Activated CD4-positive, alpha-beta T cell treated with anti-CD3 and anti-CD28 coated beads, Interleukin-2, amount 10 ng/mL, durations not matched to agents 7 days and 5 days (primary cell): ENCODE measurements at regions not wholly inside any gene's neighbourhood (a gene's known extent, or its start where the extent isn't known, plus 50 kb on each side); places are given as distances from the start of the nearest gene placed in this dataset.
"Not testable (repeated sequence)": the region's sequence is repeated elsewhere in the genome, so short reads cannot be mapped to it uniquely, and the experiment has no call there.

Experiments
- CTCF ChIA-PET: fragments of 350-600 bp; sonication (Branson Sonifier 250); formaldehyde crosslinking; loops from one replicate; lab custom pipeline; 2021; ENCODE audit warnings: antibody characterized with exemption; lab: Charles Lee
- POLR2A ChIA-PET: fragments of 350-600 bp; sonication (Branson Sonifier 250); formaldehyde crosslinking; loops from one replicate; lab custom pipeline; 2021; ENCODE audit warnings: antibody characterized with exemption; lab: Charles Lee
- DNase-seq: peaks from one replicate; pipeline ENCODE4 v3.0.0-alpha.2; 2020
- H3K27ac Mint-ChIP-seq: one replicate; pipeline ENCODE4 v1.8.0; 2021; ENCODE audit warnings: mild to moderate bottlenecking, moderate library complexity, mixed read lengths
- H3K27me3 Mint-ChIP-seq: one replicate; pipeline ENCODE4 v1.8.0; 2021; ENCODE audit warnings: mixed read lengths
- H3K36me3 Mint-ChIP-seq: one replicate; pipeline ENCODE4 v1.8.0; 2021; ENCODE audit warnings: low read depth, mixed read lengths
- H3K4me1 Mint-ChIP-seq: one replicate; pipeline ENCODE4 v1.8.0; 2021; ENCODE audit warnings: mixed read lengths
- H3K4me3 Mint-ChIP-seq: one replicate; pipeline ENCODE4 v1.8.0; 2021; ENCODE audit warnings: mild to moderate bottlenecking, moderate library complexity, mixed read lengths
- H3K9me3 Mint-ChIP-seq: one replicate; pipeline ENCODE4 v1.8.0; 2021; ENCODE audit warnings: mixed read lengths

DNA sequence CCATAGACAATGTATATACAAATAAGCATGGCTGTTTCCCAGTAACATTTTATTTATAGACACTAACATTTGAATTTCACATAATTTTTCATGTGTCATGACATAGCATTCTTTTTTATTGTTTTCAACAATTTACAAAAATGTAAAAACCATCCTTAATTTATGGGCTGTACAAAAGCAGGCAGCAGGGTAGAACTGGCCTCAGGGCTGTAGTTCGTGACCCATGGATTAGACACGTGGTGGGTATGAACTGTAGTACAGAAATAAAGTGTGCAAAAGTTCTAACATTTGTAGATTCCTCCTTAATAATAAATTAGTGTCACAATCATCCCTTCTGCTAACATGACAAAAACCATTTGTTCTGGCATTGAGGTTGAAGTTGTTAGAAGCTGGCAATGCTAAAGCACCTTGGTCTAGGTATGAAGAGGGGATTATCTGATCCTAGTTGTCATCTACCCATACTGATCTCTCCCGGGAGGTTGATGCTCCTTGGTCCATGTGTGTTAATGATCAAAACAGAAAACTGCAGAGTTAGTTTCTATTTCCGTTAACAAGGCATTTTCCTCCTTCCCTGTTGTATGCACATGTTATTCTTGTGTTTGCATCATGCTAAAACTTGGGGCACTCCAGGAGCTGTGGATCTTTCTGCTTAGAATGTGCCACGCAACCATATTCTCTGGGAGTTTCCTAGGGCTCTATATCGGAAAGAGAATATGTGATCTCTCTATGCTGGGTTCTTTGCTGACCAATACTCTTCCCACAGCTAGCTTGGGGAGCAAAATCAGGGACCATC is 917.6 kb downstream of the TLE1 start:
- no peaks in the 10 kb centered on the region for H3K36me3 Mint-ChIP-seq
- no peak for DNase-seq
- H3K9me3 Mint-ChIP-seq = no peaks in the 10 kb centered on the region
- POLR2A ChIA-PET = no interaction called here
- H3K4me1 Mint-ChIP-seq = no peaks in the 10 kb centered on the region
- H3K27me3 Mint-ChIP-seq = no peaks in the 10 kb centered on the region
- H3K27ac Mint-ChIP-seq = no peak overlapping the region
- no peak overlapping the region for H3K4me3 Mint-ChIP-seq
- CTCF ChIA-PET = no interaction called here

DNA sequence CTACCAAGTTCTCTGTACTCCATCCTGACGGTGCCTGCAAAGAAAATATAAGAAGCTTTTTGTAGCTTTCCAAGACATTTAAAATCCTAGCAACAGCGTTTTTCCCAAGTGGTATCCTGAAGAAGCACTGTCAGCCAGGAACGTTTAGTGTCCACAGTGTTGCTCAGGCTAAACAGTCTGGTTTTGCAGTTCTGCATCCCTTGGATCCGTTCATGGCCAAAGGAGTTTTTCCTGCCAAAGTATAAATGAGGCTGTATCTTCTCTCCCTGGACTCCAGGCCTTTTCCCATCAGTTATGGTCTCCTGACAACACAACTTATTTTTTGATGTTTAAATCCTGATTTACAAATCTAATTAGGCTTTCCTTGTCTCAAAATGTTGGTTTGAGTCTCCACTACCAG is 925.8 kb downstream of the TLE1 start:
- no peaks in the 10 kb centered on the region for H3K27me3 Mint-ChIP-seq
- no peaks in the 10 kb centered on the region for H3K4me1 Mint-ChIP-seq
- H3K36me3 Mint-ChIP-seq = no peaks in the 10 kb centered on the region
- no peak overlapping the region for H3K27ac Mint-ChIP-seq
- ChIA-PET CTCF (no interaction called here), POLR2A (no interaction called here)
- H3K4me3 Mint-ChIP-seq = no peak overlapping the region
- no peaks in the 10 kb centered on the region for H3K9me3 Mint-ChIP-seq
- DNase-seq = no peak

GRCh38 chr9:80755586-80755985 is 933.8 kb downstream of the TLE1 start:
- Mint-ChIP-seq H3K4me3 (no peak overlapping the region), H3K36me3 (no peaks in the 10 kb centered on the region), H3K27ac (no peak overlapping the region), H3K4me1 (no peaks in the 10 kb centered on the region), H3K27me3 (no peaks in the 10 kb centered on the region), H3K9me3 (no peaks in the 10 kb centered on the region)
- ChIA-PET POLR2A (no interaction called here), CTCF (no interaction called here)
- no peak for DNase-seq

DNA sequence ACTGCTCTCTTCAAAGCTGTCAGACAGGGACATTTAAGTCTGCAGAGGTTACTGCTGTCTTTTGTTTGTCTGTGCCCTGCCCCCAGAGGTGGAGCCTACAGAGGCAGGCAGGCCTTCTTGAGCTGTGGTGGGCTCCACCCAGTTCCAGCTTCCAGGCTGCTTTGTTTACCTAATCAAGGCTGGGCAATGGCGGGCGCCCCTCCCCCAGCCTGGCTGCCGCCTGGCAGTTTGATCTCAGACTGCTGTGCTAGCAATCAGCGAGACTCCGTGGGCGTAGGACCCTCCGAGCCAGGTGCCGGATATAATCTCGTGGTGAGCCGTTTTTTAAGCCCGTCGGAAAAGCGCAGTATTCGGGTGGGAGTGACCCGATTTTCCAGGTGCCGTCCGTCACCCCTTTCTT is 942.3 kb downstream of the TLE1 start:
- H3K27me3 Mint-ChIP-seq, DNase-seq, H3K4me1 Mint-ChIP-seq, H3K9me3 Mint-ChIP-seq, H3K4me3 Mint-ChIP-seq, POLR2A ChIA-PET, CTCF ChIA-PET, H3K36me3 Mint-ChIP-seq, H3K27ac Mint-ChIP-seq: not testable (repeated sequence)

GRCh38 chr9:80732506-80732905 is 956.8 kb downstream of the TLE1 start:
- H3K27me3 Mint-ChIP-seq = no peaks in the 10 kb centered on the region
- no peaks in the 10 kb centered on the region for H3K36me3 Mint-ChIP-seq
- POLR2A ChIA-PET = no interaction called here
- H3K27ac Mint-ChIP-seq = no peak overlapping the region
- H3K4me1 Mint-ChIP-seq = no peaks in the 10 kb centered on the region
- H3K9me3 Mint-ChIP-seq = peaks cover 4% of the 10 kb centered on the region
- no peak overlapping the region for H3K4me3 Mint-ChIP-seq
- DNase-seq = no peak
- CTCF ChIA-PET = no interaction called here

DNA sequence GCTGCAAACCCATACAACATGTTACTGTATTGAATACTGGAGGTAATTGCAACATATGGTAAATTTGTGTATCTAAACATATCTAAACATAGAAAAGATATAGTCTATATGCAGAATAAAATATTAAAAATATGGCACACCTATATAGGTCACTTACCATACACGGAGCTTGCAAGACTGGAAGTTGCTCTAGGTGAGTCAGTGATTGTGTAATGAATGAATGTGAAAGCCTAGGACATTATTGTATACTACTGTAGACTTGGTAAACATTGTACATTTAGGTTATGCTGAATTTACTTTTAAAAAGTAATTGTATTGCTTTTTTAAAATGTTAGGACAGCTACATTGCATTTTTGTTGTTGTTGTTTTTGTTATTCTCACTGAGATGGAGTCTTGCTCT is 968.8 kb downstream of the TLE1 start:
- peaks cover 18% of the 10 kb centered on the region for H3K9me3 Mint-ChIP-seq
- POLR2A ChIA-PET = no interaction called here
- no peaks in the 10 kb centered on the region for H3K4me1 Mint-ChIP-seq
- H3K36me3 Mint-ChIP-seq = no peaks in the 10 kb centered on the region
- CTCF ChIA-PET = no interaction called here
- no peak overlapping the region for H3K27ac Mint-ChIP-seq
- no peak for DNase-seq
- no peaks in the 10 kb centered on the region for H3K27me3 Mint-ChIP-seq
- H3K4me3 Mint-ChIP-seq = no peak overlapping the region

GRCh38 chr9:80707120-80707519 is 982.2 kb downstream of the TLE1 start:
- ChIA-PET POLR2A (no interaction called here), CTCF (no interaction called here)
- H3K27me3 Mint-ChIP-seq = no peaks in the 10 kb centered on the region
- no peaks in the 10 kb centered on the region for H3K36me3 Mint-ChIP-seq
- H3K27ac Mint-ChIP-seq = no peak overlapping the region
- H3K9me3 Mint-ChIP-seq = peaks cover 5% of the 10 kb centered on the region
- no peak overlapping the region for H3K4me3 Mint-ChIP-seq
- H3K4me1 Mint-ChIP-seq = no peaks in the 10 kb centered on the region
- no peak for DNase-seq

GRCh38 chr9:80701061-80701460 is 988.3 kb downstream of the TLE1 start:
- DNase-seq = no peak
- Mint-ChIP-seq H3K27me3 (no peaks in the 10 kb centered on the region), H3K9me3 (peaks cover 3% of the 10 kb centered on the region), H3K36me3 (no peaks in the 10 kb centered on the region), H3K4me3 (no peak overlapping the region), H3K4me1 (no peaks in the 10 kb centered on the region), H3K27ac (no peak overlapping the region)
- ChIA-PET CTCF (no interaction called here), POLR2A (no interaction called here)

DNA sequence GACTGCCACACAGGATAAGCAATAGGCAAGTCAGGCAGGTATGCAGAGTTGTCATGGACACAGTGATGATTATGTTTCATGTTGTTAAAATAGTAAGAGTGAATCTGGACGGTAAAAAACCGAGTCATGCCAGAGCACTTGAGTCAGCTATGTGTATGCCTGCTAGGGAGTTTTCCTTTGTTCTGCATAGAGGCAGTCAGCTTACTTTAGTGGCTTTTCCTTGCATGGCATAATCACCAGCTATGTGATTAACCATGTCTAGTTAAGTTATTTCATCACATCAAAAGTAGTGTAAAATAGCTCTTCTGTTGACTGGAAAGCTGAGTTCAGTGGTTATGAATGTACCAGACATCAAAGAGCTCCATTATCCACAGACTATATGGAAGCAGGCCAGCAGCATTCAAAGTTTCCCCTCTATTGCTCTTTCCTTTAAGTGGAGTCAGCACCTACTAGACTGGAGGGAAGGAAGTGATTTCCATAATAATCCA is 989.8 kb downstream of the TLE1 start:
- no peak overlapping the region for H3K27ac Mint-ChIP-seq
- no peak for DNase-seq
- H3K36me3 Mint-ChIP-seq = no peaks in the 10 kb centered on the region
- no peaks in the 10 kb centered on the region for H3K4me1 Mint-ChIP-seq
- POLR2A ChIA-PET = no interaction called here
- H3K27me3 Mint-ChIP-seq = no peaks in the 10 kb centered on the region
- H3K4me3 Mint-ChIP-seq = no peak overlapping the region
- H3K9me3 Mint-ChIP-seq = peaks cover 3% of the 10 kb centered on the region
- CTCF ChIA-PET = interaction anchor here (1.7 kb wide), 1 partner anchor 25 kb away, joined by 3 read pairs; no protein-coding TSS in a partner anchor

DNA sequence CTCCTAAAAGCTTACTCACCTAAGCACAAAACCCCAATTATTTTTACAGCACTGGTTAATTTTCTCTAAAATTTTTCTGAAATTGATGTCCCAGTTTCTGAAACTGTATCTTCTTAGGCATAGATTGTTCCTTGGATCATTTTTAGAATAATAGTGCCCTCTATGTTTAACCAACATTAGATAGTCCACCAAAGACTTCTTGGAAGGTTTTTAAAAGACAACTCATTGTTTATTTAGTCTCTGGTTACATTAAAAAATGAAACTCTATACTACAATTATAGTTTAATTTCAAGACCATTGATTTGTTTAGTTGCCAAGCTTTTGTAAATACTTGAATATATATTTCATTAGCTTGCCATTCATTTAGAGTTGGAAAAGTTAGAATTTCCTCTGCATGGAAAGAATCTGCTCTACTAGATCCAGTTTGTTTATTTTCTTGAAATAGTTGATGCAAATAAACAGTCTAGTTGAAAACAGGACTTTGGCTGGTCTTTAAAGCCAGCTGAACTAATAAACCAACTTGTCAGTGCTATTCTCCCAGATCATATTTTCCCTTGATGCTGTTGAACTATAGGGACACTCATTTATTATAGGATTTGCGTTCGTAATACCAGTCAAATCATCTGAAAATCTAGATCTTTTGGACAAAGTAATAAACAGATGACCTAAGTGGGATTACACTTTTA is 990.5 kb downstream of the TLE1 start:
- CTCF ChIA-PET = interaction anchor here (1.7 kb wide), 1 partner anchor 24 kb away, joined by 3 read pairs; no protein-coding TSS in a partner anchor
- Mint-ChIP-seq H3K4me1 (no peaks in the 10 kb centered on the region), H3K27ac (no peak overlapping the region), H3K4me3 (no peak overlapping the region), H3K27me3 (no peaks in the 10 kb centered on the region), H3K9me3 (peaks cover 3% of the 10 kb centered on the region), H3K36me3 (no peaks in the 10 kb centered on the region)
- no peak for DNase-seq
- POLR2A ChIA-PET = no interaction called here

GRCh38 chr9:80692751-80693150 is 996.6 kb downstream of the TLE1 start:
- ChIA-PET POLR2A (no interaction called here), CTCF (no interaction called here)
- no peak overlapping the region for H3K27ac Mint-ChIP-seq
- H3K4me3 Mint-ChIP-seq = no peak overlapping the region
- no peaks in the 10 kb centered on the region for H3K36me3 Mint-ChIP-seq
- H3K9me3 Mint-ChIP-seq = peaks cover 2% of the 10 kb centered on the region
- no peaks in the 10 kb centered on the region for H3K27me3 Mint-ChIP-seq
- no peaks in the 10 kb centered on the region for H3K4me1 Mint-ChIP-seq
- no peak for DNase-seq

DNA sequence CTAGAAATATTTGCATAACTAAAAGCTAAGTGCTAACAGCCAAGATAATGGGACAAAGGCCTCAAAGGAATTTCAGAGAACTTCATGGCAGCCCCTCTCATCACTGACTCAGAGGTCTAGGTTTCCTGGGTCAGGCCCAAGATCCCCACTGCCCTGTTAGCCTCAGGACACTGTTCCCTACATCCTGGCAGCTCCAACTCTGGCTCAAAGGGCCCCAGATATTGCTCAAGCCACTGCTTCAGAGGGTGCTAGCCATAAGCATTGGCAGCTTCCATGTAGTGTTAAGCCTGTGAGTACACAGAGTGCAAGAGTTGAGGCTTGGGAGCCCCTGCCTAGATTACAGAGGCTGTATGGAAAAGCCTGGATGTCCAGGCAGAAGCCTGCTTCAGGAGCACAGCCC is 998.1 kb downstream of the TLE1 start:
- H3K4me3 Mint-ChIP-seq = no peak overlapping the region
- ChIA-PET POLR2A (no interaction called here), CTCF (no interaction called here)
- no peaks in the 10 kb centered on the region for H3K36me3 Mint-ChIP-seq
- no peaks in the 10 kb centered on the region for H3K4me1 Mint-ChIP-seq
- DNase-seq = no peak
- H3K9me3 Mint-ChIP-seq = peaks cover 2% of the 10 kb centered on the region
- no peaks in the 10 kb centered on the region for H3K27me3 Mint-ChIP-seq
- H3K27ac Mint-ChIP-seq = no peak overlapping the region

DNA sequence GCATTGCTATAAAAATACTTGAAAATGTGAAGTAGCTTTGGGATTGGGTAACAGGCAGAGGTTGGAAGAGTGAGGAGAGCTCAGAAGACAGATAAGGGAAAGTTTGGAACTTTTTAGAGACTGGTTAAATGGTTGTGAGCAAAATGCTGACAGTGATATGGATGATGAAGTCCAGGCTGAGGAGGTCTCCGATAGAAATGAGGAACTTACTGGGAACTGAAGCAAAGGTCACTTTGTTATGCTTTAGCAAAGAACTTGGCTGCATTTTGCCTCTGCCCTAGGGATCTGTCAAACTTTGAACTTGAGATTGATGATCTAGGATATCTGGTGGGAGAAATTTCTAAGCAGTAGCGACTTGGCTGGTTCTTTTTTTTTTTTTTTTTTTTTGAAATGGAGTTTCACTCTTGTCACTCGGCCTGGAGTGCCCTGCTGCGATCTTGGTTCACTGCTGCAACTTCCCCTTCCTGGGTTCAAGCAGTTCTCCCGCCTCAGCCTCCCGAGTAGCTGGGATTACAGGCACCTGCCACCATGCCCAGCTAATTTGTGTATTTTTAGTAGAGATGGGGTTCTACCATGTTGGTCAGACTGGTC is 998.9 kb downstream of the TLE1 start:
- ChIA-PET CTCF (no interaction called here), POLR2A (no interaction called here)
- Mint-ChIP-seq H3K4me1 (no peaks in the 10 kb centered on the region), H3K27ac (no peak overlapping the region), H3K9me3 (peaks cover 2% of the 10 kb centered on the region), H3K36me3 (no peaks in the 10 kb centered on the region), H3K4me3 (no peak overlapping the region), H3K27me3 (no peaks in the 10 kb centered on the region)
- no peak for DNase-seq
